Subcutaneous abdominal adipose tissue (tissue), 5 donors: ENCODE measurements at regions not wholly inside any gene's neighbourhood (a gene's known extent, or its start where the extent isn't known, plus 50 kb on each side); places are given as distances from the start of the nearest gene placed in this dataset.

Experiments used
- H3K27ac ChIP-seq: one replicate; pipeline ENCODE4 v1.7.0; 2013; ENCODE audit warnings: low read depth, mild to moderate bottlenecking, inconsistent platforms, low read length, moderate library complexity
- H3K27me3 ChIP-seq, 5 donors: one replicate each; pipeline ENCODE4 v1.7.0; 2013; ENCODE audit warnings: low read length in 5 of 5, inconsistent platforms in 1 of 5; ENCODE audit not compliant: control insufficient read depth in 5 of 5, insufficient read depth in 4 of 5
- H3K36me3 ChIP-seq, 5 donors: one replicate each; pipeline ENCODE4 v1.7.0; 2013; ENCODE audit warnings: low read length in 5 of 5; ENCODE audit not compliant: control insufficient read depth in 5 of 5, insufficient read depth in 5 of 5
- H3K4me1 ChIP-seq, 5 donors: one replicate each; pipeline ENCODE4 v1.7.0; 2013; ENCODE audit warnings: low read length in 5 of 5, mild to moderate bottlenecking in 3 of 5, moderate library complexity in 1 of 5; ENCODE audit not compliant: control insufficient read depth in 5 of 5, insufficient read depth in 5 of 5
- H3K4me3 ChIP-seq, 5 donors: one replicate each; pipeline ENCODE4 v1.7.0; 2013; ENCODE audit warnings: low read length in 5 of 5, low read depth in 1 of 5
- H3K9ac ChIP-seq, 5 donors: one replicate each; pipeline ENCODE4 v1.7.0; 2013; ENCODE audit warnings: low read length in 5 of 5, mild to moderate bottlenecking in 4 of 5, moderate library complexity in 3 of 5
- H3K9me3 ChIP-seq, 5 donors: one replicate each; pipeline ENCODE4 v1.7.0; 2013; ENCODE audit warnings: low read length in 5 of 5; ENCODE audit not compliant: control insufficient read depth in 5 of 5
- donor health status: healthy.
- donor health status: healthy.
- donor health status: healthy.
- donor health status: healthy.
- donor health status: healthy.

DNA sequence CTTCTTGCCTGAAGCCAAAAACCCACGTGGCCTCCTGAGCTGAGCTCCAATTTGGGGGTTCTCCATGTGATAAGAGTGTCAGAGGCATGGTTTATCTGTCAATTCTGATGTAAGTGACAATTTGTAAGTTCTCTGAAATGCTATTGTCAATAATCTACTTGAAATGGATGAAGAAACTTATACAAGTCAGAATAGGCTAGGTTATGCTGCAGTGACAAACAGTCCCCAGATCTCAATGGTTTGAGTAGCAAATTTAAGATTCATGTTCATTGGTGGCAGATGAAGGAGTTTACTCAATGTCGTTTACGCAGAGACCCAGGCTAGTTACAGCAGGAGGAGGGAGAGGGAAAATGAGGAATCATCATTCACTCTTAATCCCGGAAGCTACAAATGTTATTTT is 352.4 kb downstream of the KIF16B start:
- Histone ChIP-seq H3K27ac (no peak overlapping the region), H3K4me1 (peaks cover 0 to 24% (median 13%) of the 10 kb centered on the region in 5 donors), H3K4me3 (no peak overlapping the region), H3K36me3 (no peaks in the 10 kb centered on the region), H3K27me3 (no peaks in the 10 kb centered on the region), H3K9ac (no peak overlapping the region), H3K9me3 (peaks cover 0 to 3% (median 0%) of the 10 kb centered on the region in 5 donors)

DNA sequence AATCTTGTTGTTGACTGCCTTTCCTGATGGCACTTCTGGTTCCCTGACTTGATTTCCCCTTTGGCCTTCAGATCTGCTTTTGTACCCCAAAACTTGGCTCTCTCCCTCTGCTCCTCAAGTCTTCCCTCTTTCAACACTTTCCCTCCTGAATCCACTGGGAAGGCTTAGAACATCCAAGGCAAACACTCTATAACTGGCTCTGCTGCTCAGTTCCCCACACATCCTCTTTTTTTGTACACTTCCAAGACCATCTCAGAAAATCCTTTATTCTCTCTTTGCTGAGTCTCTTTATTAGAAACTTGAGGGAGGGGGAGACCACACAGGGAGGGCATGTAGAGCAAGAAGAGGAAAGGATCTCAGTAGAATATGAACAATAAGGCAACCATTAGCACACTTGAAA is 354.1 kb downstream of the KIF16B start:
- no peak overlapping the region for H3K27ac ChIP-seq
- no peak overlapping the region for H3K9ac ChIP-seq
- H3K9me3 ChIP-seq, result peaks cover 0 to 3% (median 0%) of the 10 kb centered on the region in 5 donors
- no peak overlapping the region for H3K4me3 ChIP-seq
- no peaks in the 10 kb centered on the region for H3K36me3 ChIP-seq
- no peaks in the 10 kb centered on the region for H3K27me3 ChIP-seq
- peaks cover 0 to 9% (median 6%) of the 10 kb centered on the region in 5 donors for H3K4me1 ChIP-seq

DNA sequence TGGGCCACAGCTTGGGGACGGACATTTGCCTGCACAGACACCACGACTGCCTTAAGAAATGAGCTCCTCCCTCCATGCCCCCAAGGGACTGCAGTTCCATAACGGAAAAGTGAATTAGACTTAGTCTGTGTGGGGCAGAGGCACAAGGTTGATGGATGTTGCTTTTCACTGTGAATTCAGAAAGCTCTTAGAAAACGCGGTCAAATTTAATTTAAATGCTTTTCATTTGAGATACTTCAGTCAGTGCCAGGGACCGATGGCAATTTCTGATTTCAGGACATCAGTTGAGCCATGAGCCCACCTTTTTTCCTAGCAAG is 356.4 kb downstream of the KIF16B start:
- peaks cover 0 to 10% (median 6%) of the 10 kb centered on the region in 5 donors for H3K4me1 ChIP-seq
- H3K36me3 ChIP-seq, result no peaks in the 10 kb centered on the region
- H3K27ac ChIP-seq, result no peak overlapping the region
- no peak overlapping the region for H3K4me3 ChIP-seq
- H3K9me3 ChIP-seq, result peaks cover 0 to 3% (median 0%) of the 10 kb centered on the region in 5 donors
- no peaks in the 10 kb centered on the region for H3K27me3 ChIP-seq
- H3K9ac ChIP-seq, result no peak overlapping the region

DNA sequence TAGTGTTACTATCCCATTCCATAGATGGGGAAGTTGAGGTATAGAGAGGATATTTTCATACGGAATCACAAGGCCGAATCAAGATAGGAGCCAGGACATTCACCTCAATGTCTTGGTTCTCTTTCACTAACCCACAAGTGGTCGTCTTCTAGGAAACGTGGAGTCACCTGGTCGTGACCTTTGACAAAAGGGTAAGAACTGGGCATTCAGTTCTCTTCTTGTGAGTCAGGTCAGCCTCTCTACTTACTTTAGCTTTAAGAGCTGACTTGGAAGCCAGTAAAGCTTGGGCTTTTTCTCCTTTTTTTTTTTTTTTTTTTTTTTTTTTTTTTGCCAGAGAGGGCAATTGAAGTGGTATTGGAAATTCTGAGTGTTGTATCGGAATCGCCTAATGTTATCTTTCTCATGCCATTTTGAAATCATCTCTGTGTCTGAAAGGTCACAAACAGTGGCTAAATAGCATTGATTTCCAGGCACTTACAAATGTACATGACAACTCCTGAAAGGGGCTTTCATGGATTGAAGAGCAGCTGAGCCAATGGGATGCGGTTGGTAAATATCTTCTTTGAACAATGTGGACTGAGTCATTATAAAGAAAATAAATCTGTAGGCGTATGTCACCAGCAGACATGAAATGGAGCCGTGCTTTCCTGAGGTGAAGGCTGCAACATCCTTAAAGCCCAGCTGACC is 356.9 kb downstream of the KIF16B start:
- Histone ChIP-seq H3K27me3 (no peaks in the 10 kb centered on the region), H3K36me3 (no peaks in the 10 kb centered on the region), H3K27ac (no peak overlapping the region), H3K9ac (no peak overlapping the region), H3K4me1 (peaks cover 0 to 15% (median 9%) of the 10 kb centered on the region in 5 donors), H3K4me3 (no peak overlapping the region), H3K9me3 (peaks cover 0 to 3% (median 0%) of the 10 kb centered on the region in 5 donors)

DNA sequence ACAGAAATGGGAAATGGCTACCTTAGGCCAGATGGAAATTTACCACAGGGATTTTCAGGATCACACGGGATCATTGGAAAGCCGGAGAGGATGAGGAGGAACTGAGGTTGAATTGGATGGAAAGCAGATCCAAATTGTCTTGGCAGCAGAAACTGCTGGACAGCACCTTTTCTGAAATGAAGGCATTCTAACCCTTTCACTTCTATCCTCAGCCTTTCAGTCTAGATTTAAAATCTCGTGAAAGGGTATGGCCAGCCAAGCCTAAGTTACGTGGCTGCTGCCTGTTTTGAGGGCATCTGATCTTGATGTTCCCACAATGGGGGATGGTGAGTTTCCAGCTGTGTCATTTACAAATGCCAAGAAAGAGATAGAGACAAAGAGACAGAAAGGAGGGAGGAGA is 358.2 kb downstream of the KIF16B start:
- peaks cover 0 to 15% (median 10%) of the 10 kb centered on the region in 5 donors for H3K4me1 ChIP-seq
- no peak overlapping the region for H3K27ac ChIP-seq
- no peak overlapping the region for H3K4me3 ChIP-seq
- H3K27me3 ChIP-seq, result no peaks in the 10 kb centered on the region
- H3K36me3 ChIP-seq, result no peaks in the 10 kb centered on the region
- H3K9ac ChIP-seq, result no peak overlapping the region
- no peaks in the 10 kb centered on the region for H3K9me3 ChIP-seq

DNA sequence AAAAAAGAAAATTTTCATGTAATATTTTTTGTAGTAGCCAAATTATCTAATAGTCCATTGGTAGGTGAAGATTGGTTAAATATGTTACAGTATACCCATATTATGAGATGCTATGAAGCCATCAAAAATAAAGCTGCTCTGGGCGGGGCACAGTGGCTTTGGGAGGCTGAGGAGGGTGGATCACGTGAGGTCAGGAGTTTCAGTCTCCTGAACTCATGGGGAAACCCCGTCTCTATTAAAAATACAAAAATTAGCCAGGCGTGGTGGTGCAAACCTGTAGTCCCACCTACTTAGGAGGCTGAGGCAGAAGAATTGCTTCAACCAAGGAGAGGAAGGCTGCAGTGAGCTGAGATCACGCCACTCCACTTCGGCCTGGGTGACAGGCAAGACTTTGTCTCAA is 360.5 kb downstream of the KIF16B start:
- H3K36me3 ChIP-seq, result no peaks in the 10 kb centered on the region
- no peak overlapping the region for H3K27ac ChIP-seq
- H3K4me3 ChIP-seq, result no peak overlapping the region
- H3K9ac ChIP-seq, result no peak overlapping the region
- peaks cover 0 to 7% (median 5%) of the 10 kb centered on the region in 5 donors for H3K4me1 ChIP-seq
- no peaks in the 10 kb centered on the region for H3K27me3 ChIP-seq
- no peaks in the 10 kb centered on the region for H3K9me3 ChIP-seq

DNA sequence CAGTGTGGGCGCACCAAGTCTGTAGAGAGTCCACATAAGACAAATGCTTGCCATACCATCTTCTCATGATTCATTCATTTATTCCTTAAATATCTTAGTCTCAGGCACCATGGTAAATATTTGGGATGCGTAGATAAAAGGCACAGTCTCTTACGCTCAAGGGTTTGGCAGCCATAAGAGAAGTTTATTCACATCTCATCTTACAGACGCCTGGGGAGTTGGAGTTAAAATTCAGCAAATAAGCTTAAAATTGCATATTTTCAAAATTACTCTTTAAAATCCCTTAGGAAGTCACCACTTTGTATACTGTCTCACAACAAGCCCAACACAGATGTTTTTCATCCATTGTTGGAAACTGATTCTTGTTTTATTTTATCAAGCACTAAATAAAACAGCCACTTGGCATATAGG is 363.3 kb downstream of the KIF16B start:
- no peaks in the 10 kb centered on the region for H3K27me3 ChIP-seq
- H3K4me3 ChIP-seq, result no peak overlapping the region
- H3K27ac ChIP-seq, result no peak overlapping the region
- no peak overlapping the region for H3K9ac ChIP-seq
- no peaks in the 10 kb centered on the region for H3K36me3 ChIP-seq
- no peaks in the 10 kb centered on the region for H3K9me3 ChIP-seq
- peaks cover 0 to 7% (median 5%) of the 10 kb centered on the region in 5 donors for H3K4me1 ChIP-seq

DNA sequence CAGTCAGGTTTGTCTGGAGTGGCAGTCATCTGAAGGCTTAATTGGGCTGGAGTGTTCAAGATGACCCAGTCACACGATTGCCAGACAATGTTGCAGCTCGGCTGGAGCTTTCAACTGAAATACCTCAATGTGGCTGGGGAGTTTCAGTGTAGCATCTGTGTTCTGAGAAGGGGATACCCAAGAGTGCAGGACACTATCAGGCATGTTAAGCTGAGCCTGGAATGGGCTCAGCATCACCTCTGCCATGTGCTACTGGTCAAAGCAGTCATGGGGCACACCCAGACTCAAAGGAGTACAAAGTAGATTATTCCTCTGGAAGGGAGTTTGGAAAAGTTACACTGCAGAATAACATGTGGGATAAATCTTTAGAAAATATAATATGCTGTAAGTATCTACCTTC is 363.9 kb downstream of the KIF16B start:
- no peak overlapping the region for H3K9ac ChIP-seq
- H3K4me1 ChIP-seq, result peaks cover 0 to 10% (median 5%) of the 10 kb centered on the region in 5 donors
- H3K9me3 ChIP-seq, result no peaks in the 10 kb centered on the region
- H3K4me3 ChIP-seq, result no peak overlapping the region
- H3K36me3 ChIP-seq, result no peaks in the 10 kb centered on the region
- H3K27ac ChIP-seq, result no peak overlapping the region
- H3K27me3 ChIP-seq, result no peaks in the 10 kb centered on the region

DNA sequence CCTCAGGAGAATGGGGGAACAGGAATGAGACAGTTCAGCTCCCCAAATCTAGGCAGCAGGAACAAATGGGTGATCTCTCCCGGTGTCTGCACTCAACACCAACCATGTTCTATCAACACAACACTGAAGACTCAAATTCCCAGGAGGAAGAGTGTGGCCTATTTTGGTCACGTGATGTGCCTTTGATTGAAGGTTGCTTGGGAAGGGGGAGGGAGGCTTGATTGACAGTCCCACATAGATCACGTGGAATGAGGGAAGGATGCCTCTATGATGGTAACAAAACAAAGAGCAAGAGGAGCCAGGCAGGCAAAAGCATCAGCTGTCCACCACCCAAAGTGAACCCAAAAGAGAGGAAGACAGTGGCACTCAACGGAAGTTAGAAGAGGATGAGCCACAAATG is 364.8 kb downstream of the KIF16B start:
- Histone ChIP-seq H3K36me3 (no peaks in the 10 kb centered on the region), H3K27me3 (no peaks in the 10 kb centered on the region), H3K4me1 (peaks cover 0 to 17% (median 5%) of the 10 kb centered on the region in 5 donors), H3K9ac (no peak overlapping the region), H3K9me3 (no peaks in the 10 kb centered on the region), H3K27ac (no peak overlapping the region), H3K4me3 (no peak overlapping the region)

DNA sequence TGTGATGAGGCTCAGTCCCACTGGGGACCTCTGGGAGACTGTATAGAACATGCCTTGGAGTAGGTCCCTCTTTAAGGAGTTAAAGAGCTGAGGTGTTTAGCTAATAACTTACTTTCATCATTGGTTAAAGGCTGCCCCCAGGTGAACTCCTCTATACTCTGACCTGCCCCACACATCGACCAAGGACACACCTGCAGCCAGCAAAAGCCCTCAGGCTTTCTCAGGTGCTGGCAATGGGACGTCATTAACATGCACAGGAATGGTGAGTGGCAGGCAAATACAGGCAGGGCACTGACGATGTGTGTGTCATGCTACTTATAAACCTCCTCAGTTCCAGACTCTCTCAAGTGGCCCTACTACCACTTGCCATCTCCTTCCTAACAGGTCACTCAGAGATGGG is 366.4 kb downstream of the KIF16B start:
- H3K27ac ChIP-seq, result no peak overlapping the region
- H3K27me3 ChIP-seq, result no peaks in the 10 kb centered on the region
- no peaks in the 10 kb centered on the region for H3K36me3 ChIP-seq
- no peaks in the 10 kb centered on the region for H3K9me3 ChIP-seq
- no peak overlapping the region for H3K9ac ChIP-seq
- H3K4me3 ChIP-seq, result no peak overlapping the region
- H3K4me1 ChIP-seq, result peaks cover 0 to 23% (median 5%) of the 10 kb centered on the region in 5 donors
